Esophagus squamous epithelium (tissue), 5 donors: ENCODE measurements at regions not wholly inside any gene's neighbourhood (a gene's known extent, or its start where the extent isn't known, plus 50 kb on each side); places are given as distances from the start of the nearest gene placed in this dataset.

Experiments
- DNase-seq: peaks from one replicate; lab custom pipeline; 2025; lab: John Stamatoyannopoulos, UW
- H3K27ac ChIP-seq, 4 donors: fragments of 200-600 bp; sonication (generic); one replicate each; pipeline ENCODE4 v1.5.1; 2016 to 2019; ENCODE audit warnings: mild to moderate bottlenecking in 1 of 4
- H3K27me3 ChIP-seq, 4 donors: fragments of 200-600 bp; sonication (generic); 1 replicate in 3 of 4; 2 replicates in 1 of 4; pipeline versions ENCODE4 v1.5.1 to v1.6.0; 2017 to 2021; ENCODE audit warnings: antibody characterized with exemption in 1 of 4
- H3K36me3 ChIP-seq, 3 donors: fragments of 200-600 bp; sonication (generic); one replicate each; pipeline ENCODE4 v1.5.1; 2016 to 2019
- H3K4me1 ChIP-seq, 3 donors: fragments of 200-600 bp; sonication (generic); one replicate each; pipeline ENCODE4 v1.5.1; 2017 to 2019
- H3K4me3 ChIP-seq, 4 donors: fragments of 200-600 bp; sonication (generic); 1 replicate in 3 of 4; 2 replicates in 1 of 4; pipeline ENCODE4 v1.5.1; 2016 to 2019; ENCODE audit warnings: mild to moderate bottlenecking in 2 of 4, moderate library complexity in 1 of 4
- H3K9me3 ChIP-seq, 3 donors: fragments of 200-600 bp; sonication (generic); one replicate each; pipeline ENCODE4 v1.5.1; 2016 to 2019
- POLR2A ChIP-seq, 4 donors: fragments of 450-650 bp; IDR thresholded peaks; one replicate each; pipeline ENCODE4 v1.6.1; 2017; ENCODE audit warnings: antibody characterized with exemption in 4 of 4, mild to moderate bottlenecking in 4 of 4, moderate library complexity in 3 of 4
- WGBS, 2 donors: methylation state at CpG; one replicate each; pipeline ENCODE4 v1.1.5; 2018; 5-methylcytosine and 5-hydroxymethylcytosine counted together
- intact Hi-C: fragments of 100-400 bp; cut with DNase I; formaldehyde crosslinking; loops from one replicate; pipeline ENCODE4 v1.15.0; 2022
- TF ChIP-seq, protein P1 (sequence below), 6 experiments: fragments of 450-650 bp in 4 of 6; fragments of 200-600 bp in 2 of 6; sonication (generic) in 2 of 6; IDR thresholded peaks; one replicate each; pipeline ENCODE4 v1.5.1; 2016 to 2019; ENCODE audit warnings: antibody characterized with exemption in 6 of 6, mild to moderate bottlenecking in 4 of 6, moderate library complexity in 4 of 6
- donor health status: DM: yes; HTN: yes; CAD: no.

DNA sequence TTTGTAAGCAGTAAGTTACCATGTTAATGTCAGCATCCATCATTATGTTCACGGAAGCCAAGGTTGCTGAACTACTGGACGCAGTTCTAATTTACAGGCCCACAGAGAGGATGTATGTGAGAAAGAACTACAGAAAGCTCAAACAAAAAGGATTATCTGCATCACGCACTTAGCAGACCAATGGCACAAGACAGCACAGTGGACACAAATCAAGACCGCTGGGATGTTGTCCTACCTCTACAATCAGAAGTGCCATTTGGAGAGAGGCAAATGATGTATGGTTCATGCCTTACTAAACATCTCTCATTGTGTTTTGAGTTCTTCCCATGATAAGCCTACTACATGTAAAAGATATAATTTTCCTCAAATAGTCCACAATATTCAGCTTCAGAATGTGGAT lies 330.7 kb upstream of the CHAC2 start:
- TF ChIP-seq POLR2A (IDR thresholded peaks at IDR 0.05): no peak
- TF ChIP-seq, protein P1, sequence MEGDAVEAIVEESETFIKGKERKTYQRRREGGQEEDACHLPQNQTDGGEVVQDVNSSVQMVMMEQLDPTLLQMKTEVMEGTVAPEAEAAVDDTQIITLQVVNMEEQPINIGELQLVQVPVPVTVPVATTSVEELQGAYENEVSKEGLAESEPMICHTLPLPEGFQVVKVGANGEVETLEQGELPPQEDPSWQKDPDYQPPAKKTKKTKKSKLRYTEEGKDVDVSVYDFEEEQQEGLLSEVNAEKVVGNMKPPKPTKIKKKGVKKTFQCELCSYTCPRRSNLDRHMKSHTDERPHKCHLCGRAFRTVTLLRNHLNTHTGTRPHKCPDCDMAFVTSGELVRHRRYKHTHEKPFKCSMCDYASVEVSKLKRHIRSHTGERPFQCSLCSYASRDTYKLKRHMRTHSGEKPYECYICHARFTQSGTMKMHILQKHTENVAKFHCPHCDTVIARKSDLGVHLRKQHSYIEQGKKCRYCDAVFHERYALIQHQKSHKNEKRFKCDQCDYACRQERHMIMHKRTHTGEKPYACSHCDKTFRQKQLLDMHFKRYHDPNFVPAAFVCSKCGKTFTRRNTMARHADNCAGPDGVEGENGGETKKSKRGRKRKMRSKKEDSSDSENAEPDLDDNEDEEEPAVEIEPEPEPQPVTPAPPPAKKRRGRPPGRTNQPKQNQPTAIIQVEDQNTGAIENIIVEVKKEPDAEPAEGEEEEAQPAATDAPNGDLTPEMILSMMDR (IDR thresholded peaks at IDR 0.05): no peak
- no peaks in the 10 kb centered on the region for H3K27me3 ChIP-seq
- H3K4me1 ChIP-seq: no peaks in the 10 kb centered on the region
- no peak overlapping the region for H3K27ac ChIP-seq
- no peaks in the 10 kb centered on the region for H3K36me3 ChIP-seq
- DNase-seq: no peak
- no peaks in the 10 kb centered on the region for H3K9me3 ChIP-seq
- WGBS, 2 donors: 87 to 92% methylated on average over 4 of the region's 4 CpGs
- intact Hi-C loops: no loop called here
- H3K4me3 ChIP-seq: no peak overlapping the region

DNA sequence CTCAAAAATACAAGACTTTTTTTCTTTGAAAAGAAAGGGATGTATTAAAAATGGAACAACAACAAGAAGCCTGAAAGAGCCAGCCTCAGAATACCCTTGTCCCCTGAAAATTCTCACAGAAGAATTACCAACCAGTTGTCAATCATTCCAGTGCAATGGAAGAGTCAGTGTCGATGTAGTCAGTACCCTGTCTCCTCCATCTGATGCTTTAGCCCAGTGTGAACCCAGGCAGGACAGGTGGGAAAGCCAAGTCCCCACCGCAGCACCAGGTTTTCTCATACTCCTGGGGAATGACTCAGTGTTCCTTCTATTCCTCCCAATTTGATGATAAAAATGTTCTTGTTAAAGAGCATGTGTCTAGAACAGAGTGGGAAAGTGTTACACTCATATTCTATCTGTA lies 332.0 kb upstream of the CHAC2 start:
- no peaks in the 10 kb centered on the region for H3K36me3 ChIP-seq
- intact Hi-C loops: no loop called here
- no peaks in the 10 kb centered on the region for H3K27me3 ChIP-seq
- H3K4me1 ChIP-seq: no peaks in the 10 kb centered on the region
- no peak for TF ChIP-seq POLR2A (IDR thresholded peaks at IDR 0.05)
- H3K27ac ChIP-seq: no peak overlapping the region
- H3K9me3 ChIP-seq: no peaks in the 10 kb centered on the region
- WGBS, 2 donors: 70 to 83% methylated on average over 2 of the region's 2 CpGs
- no peak for DNase-seq
- H3K4me3 ChIP-seq: no peak overlapping the region

DNA sequence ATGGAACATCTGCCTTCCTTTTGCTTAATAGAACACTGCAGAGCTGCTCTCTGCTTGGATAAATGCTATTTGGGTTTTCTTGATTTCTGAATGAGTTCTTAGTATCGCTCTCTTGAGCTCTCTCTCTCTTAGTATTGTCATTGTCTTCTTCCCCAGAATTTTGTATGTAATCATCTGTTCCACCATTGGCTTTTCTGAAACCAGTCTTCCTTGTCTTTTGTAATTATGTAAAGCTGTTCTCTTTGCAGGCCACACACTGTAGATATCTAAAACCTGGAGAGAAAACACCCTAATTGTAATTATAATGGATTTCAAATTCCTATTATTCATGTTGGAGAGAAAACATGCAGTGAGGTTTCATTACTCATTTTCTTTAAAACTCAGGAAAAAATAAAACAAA lies 333.1 kb upstream of the CHAC2 start:
- no peaks in the 10 kb centered on the region for H3K27me3 ChIP-seq
- intact Hi-C loops: no loop called here
- WGBS, 2 donors: 71 to 84% methylated on average over 1 of the region's 1 CpG
- no peak overlapping the region for H3K4me3 ChIP-seq
- H3K27ac ChIP-seq: no peak overlapping the region
- DNase-seq: no peak
- no peak for TF ChIP-seq POLR2A (IDR thresholded peaks at IDR 0.05)
- TF ChIP-seq, protein P1 (IDR thresholded peaks at IDR 0.05): no peak
- H3K9me3 ChIP-seq: no peaks in the 10 kb centered on the region
- H3K36me3 ChIP-seq: no peaks in the 10 kb centered on the region
- H3K4me1 ChIP-seq: no peaks in the 10 kb centered on the region

DNA sequence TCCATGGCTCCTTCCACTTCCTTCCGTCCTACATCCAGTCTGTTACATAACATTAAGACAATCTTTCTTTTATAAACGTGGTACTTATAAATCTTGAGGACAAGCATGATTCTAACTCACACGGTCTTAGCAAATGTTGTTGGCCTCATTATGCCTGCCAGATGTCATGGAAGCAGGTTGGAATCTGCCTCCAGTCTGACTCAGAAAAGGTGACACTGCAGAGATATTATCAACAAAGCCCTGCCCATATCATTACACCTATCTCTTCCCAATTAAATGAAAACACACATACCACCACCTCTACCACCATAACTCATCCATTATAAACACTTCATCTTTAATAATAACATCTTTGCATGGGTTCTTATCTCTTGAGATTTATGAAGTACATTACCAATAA lies 334.7 kb upstream of the CHAC2 start:
- WGBS, 2 donors: 58 to 65% methylated on average over 3 of the region's 3 CpGs
- Histone ChIP-seq H3K27ac (no peak overlapping the region), H3K36me3 (no peaks in the 10 kb centered on the region), H3K4me3 (no peak overlapping the region), H3K27me3 (no peaks in the 10 kb centered on the region), H3K9me3 (no peaks in the 10 kb centered on the region), H3K4me1 (no peaks in the 10 kb centered on the region)
- intact Hi-C loops: no loop called here
- no peak for DNase-seq
- TF ChIP-seq, protein P1 (IDR thresholded peaks at IDR 0.05): no peak
- TF ChIP-seq POLR2A (IDR thresholded peaks at IDR 0.05): no peak

DNA sequence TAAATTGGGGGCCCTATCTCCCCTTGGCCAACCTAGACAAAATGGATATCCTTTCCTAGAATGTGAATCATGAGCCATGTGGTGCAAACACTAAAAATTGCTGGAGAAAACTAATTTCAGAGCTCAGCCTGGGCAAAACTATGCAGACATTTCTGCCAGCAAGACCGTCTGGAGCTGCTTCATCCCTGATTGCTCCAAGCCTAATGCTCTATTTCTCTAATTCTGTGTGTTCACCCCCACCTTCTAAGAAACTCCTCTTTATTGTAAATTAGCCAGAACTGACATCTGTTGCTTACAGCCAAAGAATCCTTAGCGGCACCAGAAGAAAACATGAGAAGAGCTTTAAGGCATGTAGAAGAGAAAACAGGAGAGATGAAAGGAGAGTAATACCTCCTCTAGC lies 337.7 kb upstream of the CHAC2 start:
- no peak overlapping the region for H3K4me3 ChIP-seq
- DNase-seq: no peak
- intact Hi-C loops: no loop called here

More for the DNA sequence above, 337.7 kb upstream of the CHAC2 start:
- Histone ChIP-seq H3K4me1 (no peaks in the 10 kb centered on the region), H3K36me3 (no peaks in the 10 kb centered on the region), H3K9me3 (no peaks in the 10 kb centered on the region), H3K27ac (no peak overlapping the region), H3K27me3 (no peaks in the 10 kb centered on the region)
- TF ChIP-seq, protein P1 (IDR thresholded peaks at IDR 0.05): no peak
- no peak for TF ChIP-seq POLR2A (IDR thresholded peaks at IDR 0.05)
- 44 to 80% methylated on average over 2 of the region's 2 CpGs for WGBS, 2 donors
